Endothelial cell of umbilical vein (primary cell): ENCODE measurements at regions not wholly inside any gene's neighbourhood (a gene's known extent, or its start where the extent isn't known, plus 50 kb on each side); places are given as distances from the start of the nearest gene placed in this dataset.

ENCODE experiments used
- BruUV-seq: library from RNA; stranded (reverse); fragments of 400-500 nt; replicated peaks from 2 replicates; lab custom pipeline; 2021; lab: Mats Ljungman, UMichigan
- CTCF ChIA-PET: fragments of 300-600, 350-600 bp; sonication (Branson Sonifier 250); formaldehyde crosslinking; loops from one replicate; lab custom pipeline; 2021; ENCODE audit warnings: antibody characterized with exemption, inconsistent platforms; lab: Charles Lee
- POLR2A ChIA-PET: fragments of 300-600, 350-600 bp; sonication (Branson Sonifier 250); formaldehyde crosslinking; loops from one replicate; lab custom pipeline; 2021; ENCODE audit warnings: antibody characterized with exemption, inconsistent platforms; lab: Charles Lee
- DNase-seq: peaks from one replicate; pipeline ENCODE4 v3.0.0-alpha.2; 2011; ENCODE audit warnings: low read depth, low spot score
- FAIRE-seq: peaks from 2 replicates; lab custom pipeline; 2011; peaks lifted over from hg19 to GRCh38; lab: Jason Lieb, UNC
- H2AFZ ChIP-seq: 2 replicates; pipeline ENCODE4 v1.6.0; 2012; ENCODE audit warnings: low read depth, low read length, control low read depth, inconsistent platforms
- H3K27ac ChIP-seq: 2 replicates; pipeline ENCODE4 v1.5.1; 2011; ENCODE audit warnings: low read depth, mild to moderate bottlenecking, control low read depth, low read length, moderate library complexity; ENCODE audit not compliant: insufficient read depth
- H3K27me3 ChIP-seq, 2 experiments: 2 replicates each; pipeline versions ENCODE4 v1.6.0 to v1.6.1; 2011; ENCODE audit warnings: low read length in 2 of 2, mixed read lengths in 1 of 2; ENCODE audit not compliant: control insufficient read depth in 2 of 2, insufficient read depth in 2 of 2
- H3K36me3 ChIP-seq, 2 experiments: 2 replicates in 1 of 2; 3 replicates in 1 of 2; pipeline ENCODE4 v1.5.1; 2011; ENCODE audit warnings: low read length in 2 of 2, mild to moderate bottlenecking in 1 of 2, moderate library complexity in 1 of 2; ENCODE audit not compliant: control insufficient read depth in 2 of 2, insufficient read depth in 2 of 2; ENCODE audit errors: extremely low read depth in 1 of 2
- H3K4me1 ChIP-seq: 3 replicates; pipeline ENCODE4 v1.5.1; 2011; ENCODE audit warnings: mild to moderate bottlenecking, low read length; ENCODE audit not compliant: control insufficient read depth, insufficient read depth; ENCODE audit errors: extremely low read depth
- H3K4me2 ChIP-seq: 2 replicates; pipeline ENCODE4 v1.6.1; 2011; ENCODE audit warnings: low read length, control low read depth, mixed read lengths; ENCODE audit not compliant: insufficient read depth
- H3K4me3 ChIP-seq, 3 experiments: fragments of 200-600 bp in 1 of 3; sonication (generic), shearing (Covaris generic) in 1 of 3; replicated peaks in 1 of 3; 2 replicates each; pipeline ENCODE4 v1.5.1; 2011 to 2016; ENCODE audit warnings: control low read depth in 3 of 3, low read length in 3 of 3, mild to moderate bottlenecking in 2 of 3, inconsistent platforms in 1 of 3, low read depth in 1 of 3, moderate library complexity in 1 of 3; ENCODE audit not compliant: insufficient read depth in 1 of 3
- H3K79me2 ChIP-seq: 2 replicates; pipeline ENCODE4 v1.6.0; 2012; ENCODE audit warnings: low read length, inconsistent platforms; ENCODE audit not compliant: control insufficient read depth, insufficient read depth
- H3K9ac ChIP-seq: replicated peaks from 2 replicates; pipeline ENCODE3; 2011; ENCODE audit warnings: low read length, control low read depth; ENCODE audit not compliant: insufficient read depth; ENCODE audit errors: extremely low read depth
- H3K9me1 ChIP-seq: replicated peaks from 3 replicates; pipeline ENCODE4 v1.6.0; 2011; ENCODE audit warnings: mild to moderate bottlenecking, low read length; ENCODE audit not compliant: control insufficient read depth, insufficient read depth; ENCODE audit errors: extremely low read depth
- H3K9me3 ChIP-seq: replicated peaks from 2 replicates; pipeline ENCODE4 v1.5.1; 2012; ENCODE audit warnings: low read length, inconsistent platforms; ENCODE audit not compliant: control insufficient read depth, insufficient read depth
- H4K20me1 ChIP-seq: replicated peaks from 2 replicates; pipeline ENCODE3; 2011; ENCODE audit warnings: mild to moderate bottlenecking, low read length; ENCODE audit not compliant: control insufficient read depth, insufficient read depth; ENCODE audit errors: extremely low read depth
- CTCF ChIP-seq, 2 donors: IDR thresholded peaks; 1 replicate in 1 of 2; 2 replicates in 1 of 2; pipeline ENCODE4 v1.5.1; 2011; ENCODE audit warnings: low read length in 2 of 2, mild to moderate bottlenecking in 2 of 2, moderate library complexity in 2 of 2, control low read depth in 1 of 2, inconsistent platforms in 1 of 2, low read depth in 1 of 2; ENCODE audit not compliant: insufficient read depth in 1 of 2; ENCODE audit errors: extremely low read depth in 1 of 2
- EZH2 ChIP-seq: IDR thresholded peaks from 2 replicates; pipeline ENCODE4 v1.6.1; 2012; ENCODE audit warnings: borderline replicate concordance, low read depth, mild to moderate bottlenecking, moderate library complexity, low read length, inconsistent platforms; ENCODE audit not compliant: severe bottlenecking
- FOS ChIP-seq: IDR thresholded peaks from 2 replicates; pipeline ENCODE4 v1.6.1; 2011; ENCODE audit warnings: mild to moderate bottlenecking, low read length, moderate library complexity, borderline replicate concordance; ENCODE audit not compliant: insufficient read depth
- GATA2 ChIP-seq: IDR thresholded peaks from 2 replicates; pipeline ENCODE4 v1.7.0; 2011; ENCODE audit warnings: low read depth, mild to moderate bottlenecking, moderate library complexity, mixed read lengths, low read length; ENCODE audit not compliant: insufficient read length, insufficient read depth
- JUN ChIP-seq: IDR thresholded peaks from 2 replicates; pipeline ENCODE4 v1.6.1; 2011; ENCODE audit warnings: borderline replicate concordance, low read depth; ENCODE audit not compliant: insufficient read length, insufficient read depth
- MAX ChIP-seq: IDR thresholded peaks from 2 replicates; pipeline ENCODE4 v1.6.1; 2011; ENCODE audit not compliant: insufficient read depth, insufficient read length
- MYC ChIP-seq: IDR thresholded peaks from one replicate; pipeline ENCODE4 v1.6.1; 2011; ENCODE audit warnings: mild to moderate bottlenecking, low read depth, low read length
- POLR2A ChIP-seq: IDR thresholded peaks from 2 replicates; pipeline ENCODE4 v1.6.1; 2012; ENCODE audit warnings: low read depth, mild to moderate bottlenecking, control low read depth, low read length
- POLR2AphosphoS5 ChIP-seq: IDR thresholded peaks from 2 replicates; pipeline ENCODE4 v1.6.1; 2012; ENCODE audit warnings: low read depth, mild to moderate bottlenecking, control low read depth, low read length, moderate library complexity; ENCODE audit not compliant: insufficient read depth
- dilution Hi-C: fragments of 300-500 bp; cut with MboI; formaldehyde crosslinking; loops from one replicate; pipeline ENCODE4 v1.15.0; 2019; ENCODE audit warnings: low sequenced_read_pairs; ENCODE audit not compliant: extremely low pct_ligation_motif_present
- intact Hi-C: fragments of 100-400 bp; cut with micrococcal nuclease; formaldehyde crosslinking; loops from one replicate; pipeline ENCODE4 v1.10.0; 2022

- Histone ChIP-seq H3K79me2 (no peaks in the 10 kb centered on the region), H3K36me3 (no peaks in the 10 kb centered on the region), H3K9me1 (no peaks in the 10 kb centered on the region), H3K4me3 (no peak overlapping the region), H3K9ac (peak overlapping the region; percentile 89), H3K27me3 (no peaks in the 10 kb centered on the region), H3K4me1 (peaks cover 80% of the 10 kb centered on the region), H3K4me2 (peak overlapping the region; percentile 71), H3K9me3 (no peaks in the 10 kb centered on the region), H4K20me1 (no peaks in the 10 kb centered on the region), H3K27ac (peak overlapping the region; percentile 98), H2AFZ (no peak overlapping the region)
- BruUV-seq = no TSS peak
- TF ChIP-seq GATA2 (no peak), CTCF (IDR thresholded peaks at IDR 0.05; ENCODE audit: extremely low read depth in 1 of 2, insufficient read depth in 1 of 2, low read depth in 1 of 2, low read length in 2 of 2) (no peak), EZH2 (no peak), POLR2A (no peak), MYC (no peak), POLR2AphosphoS5 (no peak), MAX (no peak), FOS (no peak), JUN (no peak)
- dilution Hi-C loops (loop anchor here (25.0 kb wide), 1 partner anchor 268 kb away; the partner anchor contains the start of gene TGFBR2), intact Hi-C loops (loop anchor here (5.0 kb wide), 1 partner anchor 302 kb away; no protein-coding TSS in a partner anchor)
- FAIRE-seq (no peak), DNase-seq (peak; percentile 42)
- ChIA-PET POLR2A (interaction anchor here (1.2 kb wide), 2 partner anchors 194 to 347 kb away, joined by 3 to 4 read pairs; no protein-coding TSS in a partner anchor), CTCF (interaction anchor here (1.1 to 2.8 kb wide), 8 partner anchors 19 to 314 kb away, joined by 3 to 18 read pairs (median 3); partner anchors contain the start of gene TGFBR2)
These were observed 262.1 kb upstream of the TGFBR2 start for GRCh38 chr3:30344288-30344687.
